GM23338 (cell line): ENCODE measurements at regions not wholly inside any gene's neighbourhood (a gene's known extent, or its start where the extent isn't known, plus 50 kb on each side); places are given as distances from the start of the nearest gene placed in this dataset.

ENCODE experiments used
- ATAC-seq: fragments of 200-7000 bp; cut with Tn5 transposase; 3 replicates; pipeline ENCODE4 v1.9.1; 2020
- DNase-seq: peaks from one replicate; pipeline ENCODE4 v3.0.0-alpha.2; 2015; ENCODE audit warnings: low spot score
- H2AFZ ChIP-seq: fragments of 200-600 bp; sonication (generic); 2 replicates; pipeline ENCODE4 v1.8.0; 2016; ENCODE audit warnings: antibody characterized with exemption, mild to moderate bottlenecking, moderate library complexity
- H3F3A ChIP-seq: fragments of 200-600 bp; sonication (generic); replicated peaks from 2 replicates; pipeline ENCODE4 v1.8.0; 2017; ENCODE audit warnings: antibody characterized with exemption, mixed run types, low read depth
- H3K27ac ChIP-seq: fragments of 200-600 bp; sonication (generic); 2 replicates; pipeline ENCODE4 v1.6.1; 2016; ENCODE audit warnings: low read depth
- H3K27me3 ChIP-seq: fragments of 200-600 bp; sonication (generic); 2 replicates; pipeline ENCODE4 v1.8.0; 2016; ENCODE audit warnings: mild to moderate bottlenecking, mixed run types, moderate library complexity; ENCODE audit not compliant: insufficient read depth
- H3K36me3 ChIP-seq: fragments of 200-600 bp; sonication (generic); 2 replicates; pipeline ENCODE4 v1.8.0; 2016; ENCODE audit warnings: mild to moderate bottlenecking; ENCODE audit not compliant: insufficient read depth
- H3K4me1 ChIP-seq: fragments of 200-600 bp; sonication (generic); 2 replicates; pipeline ENCODE4 v1.8.0; 2016; ENCODE audit warnings: mild to moderate bottlenecking, moderate library complexity; ENCODE audit not compliant: insufficient read depth
- H3K4me2 ChIP-seq: fragments of 200-600 bp; sonication (generic); 2 replicates; pipeline ENCODE4 v1.7.1; 2017; ENCODE audit warnings: mixed run types
- H3K4me3 ChIP-seq: fragments of 200-600 bp; sonication (generic); 2 replicates; pipeline ENCODE4 v1.6.1; 2016; ENCODE audit warnings: mixed run types
- H3K79me2 ChIP-seq: fragments of 200-600 bp; sonication (generic); replicated peaks from 2 replicates; pipeline ENCODE4 v1.8.0; 2017; ENCODE audit warnings: mild to moderate bottlenecking; ENCODE audit not compliant: insufficient read depth
- H3K9me2 ChIP-seq: fragments of 200-600 bp; sonication (generic); 2 replicates; pipeline ENCODE4 v1.8.0; 2017; ENCODE audit not compliant: insufficient read depth
- H4K20me1 ChIP-seq: fragments of 200-600 bp; sonication (generic); replicated peaks from 2 replicates; pipeline ENCODE4 v1.8.0; 2017; ENCODE audit warnings: mild to moderate bottlenecking; ENCODE audit not compliant: insufficient read depth
- H3K27ac Mint-ChIP-seq: 2 replicates; pipeline ENCODE4 v1.8.0; 2020; ENCODE audit warnings: inconsistent platforms, mild to moderate bottlenecking, moderate library complexity, mixed read lengths
- H3K27me3 Mint-ChIP-seq: 3 replicates; pipeline ENCODE4 v1.8.0; 2022; ENCODE audit warnings: low read depth, mild to moderate bottlenecking, moderate library complexity, mixed read lengths, inconsistent platforms; ENCODE audit not compliant: insufficient read depth, poor library complexity
- H3K36me3 Mint-ChIP-seq: 3 replicates; pipeline ENCODE4 v1.8.0; 2021; ENCODE audit warnings: low read depth, mild to moderate bottlenecking, inconsistent platforms, moderate library complexity, mixed read lengths
- H3K4me1 Mint-ChIP-seq: 3 replicates; pipeline ENCODE4 v1.8.0; 2020; ENCODE audit warnings: mild to moderate bottlenecking, inconsistent platforms, mixed read lengths
- H3K4me3 Mint-ChIP-seq: 3 replicates; pipeline ENCODE4 v1.8.0; 2021; ENCODE audit warnings: moderate library complexity, mild to moderate bottlenecking, inconsistent platforms, mixed read lengths
- H3K9me3 Mint-ChIP-seq: 3 replicates; pipeline ENCODE4 v1.8.0; 2020; ENCODE audit warnings: moderate library complexity, mild to moderate bottlenecking, inconsistent platforms, mixed read lengths
- CREB1 ChIP-seq: fragments of 250-450 bp; sonication (Bioruptor Pico); IDR thresholded peaks from 2 replicates; pipeline ENCODE4 v1.5.0; 2020; ENCODE audit warnings: low read depth, mild to moderate bottlenecking, moderate library complexity
- ETS1 ChIP-seq: IDR thresholded peaks from 2 replicates; pipeline ENCODE4 v1.6.1; 2016; ENCODE audit warnings: antibody characterized with exemption
- EZH2phosphoT487 ChIP-seq: fragments of 200-600 bp; sonication (generic); IDR thresholded peaks from one replicate; pipeline ENCODE4 v1.8.1; 2018; ENCODE audit warnings: antibody characterized with exemption; ENCODE audit not compliant: unreplicated experiment
- JUNB ChIP-seq: IDR thresholded peaks from one replicate; pipeline ENCODE4 v1.6.1; 2016; ENCODE audit warnings: antibody characterized with exemption; ENCODE audit not compliant: unreplicated experiment
- NANOG ChIP-seq: IDR thresholded peaks from 2 replicates; pipeline ENCODE4 v1.6.1; 2016; ENCODE audit warnings: antibody characterized with exemption, borderline replicate concordance
- REST ChIP-seq: IDR thresholded peaks from one replicate; pipeline ENCODE4 v1.6.1; 2018; ENCODE audit warnings: antibody characterized with exemption; ENCODE audit not compliant: unreplicated experiment
- ZNF114 ChIP-seq: fragments of 250-450 bp; sonication (Bioruptor Pico); IDR thresholded peaks from 2 replicates; pipeline ENCODE4 v1.5.0; 2020; ENCODE audit warnings: mild to moderate bottlenecking, moderate library complexity
- ZNF462 ChIP-seq: fragments of 250-450 bp; sonication (Bioruptor Pico); IDR thresholded peaks from 2 replicates; pipeline ENCODE4 v1.5.0; 2020; ENCODE audit warnings: mild to moderate bottlenecking, moderate library complexity

- Mint-ChIP-seq H3K27ac (no peak overlapping the region), H3K4me1 (peaks cover 9% of the 10 kb centered on the region), H3K27me3 (peaks cover 5% of the 10 kb centered on the region), H3K9me3 (no peaks in the 10 kb centered on the region), H3K36me3 (no peaks in the 10 kb centered on the region), H3K4me3 (no peak overlapping the region)
- no peak overlapping the region for H2AFZ ChIP-seq
- no peaks in the 10 kb centered on the region; the same call in 1 of the 2 replicates for H4K20me1 ChIP-seq
- DNase-seq (no peak), ATAC-seq (no peak)
- H3K9me2 ChIP-seq = no peaks in the 10 kb centered on the region
- H3F3A ChIP-seq = no peaks in the 10 kb centered on the region
- no peak overlapping the region for H3K27ac ChIP-seq
- TF ChIP-seq ZNF462 (CRISPR knock-in tag) (no peak), JUNB (no peak), EZH2phosphoT487 (no peak), NANOG (no peak), ETS1 (no peak), ZNF114 (CRISPR knock-in tag) (no peak), CREB1 (CRISPR knock-in tag) (no peak), REST (no peak)
- no peak overlapping the region for H3K4me3 ChIP-seq
- no peaks in the 10 kb centered on the region for H3K36me3 ChIP-seq
- H3K79me2 ChIP-seq = no peaks in the 10 kb centered on the region
- H3K27me3 ChIP-seq = no peaks in the 10 kb centered on the region
- H3K4me1 ChIP-seq = peaks cover 3% of the 10 kb centered on the region; the same call in 1 of the 2 replicates
- no peak overlapping the region for H3K4me2 ChIP-seq
These were observed 319.7 kb downstream of the KCNRG start for GRCh38 chr13:50334944-50335343.
